HEK293T (cell line): ENCODE measurements at regions not wholly inside any gene's neighbourhood (a gene's known extent, or its start where the extent isn't known, plus 50 kb on each side); places are given as distances from the start of the nearest gene placed in this dataset.

ENCODE experiments used
- CTCF ChIA-PET: fragments of 350-600 bp; formaldehyde crosslinking; extraction: SDS; loops from one replicate; lab custom pipeline; 2021; ENCODE audit warnings: antibody characterized with exemption, inconsistent platforms; lab: Yijun Ruan, JAX
- POLR2A ChIA-PET: fragments of 350-600 bp; formaldehyde crosslinking; extraction: SDS; loops from one replicate; lab custom pipeline; 2020; ENCODE audit warnings: antibody characterized with exemption, inconsistent platforms; lab: Yijun Ruan, JAX
- DNase-seq: peaks from one replicate; pipeline ENCODE4 v3.0.0; 2012; ENCODE audit warnings: mixed read lengths; ENCODE audit errors: extremely low spot score
- ARNT ChIP-seq: fragments of 450-650 bp; IDR thresholded peaks from 2 replicates; pipeline ENCODE4 v1.6.1; 2017; ENCODE audit warnings: mild to moderate bottlenecking
- BHLHE40 ChIP-seq: fragments of 450-650 bp; IDR thresholded peaks from 2 replicates; pipeline ENCODE4 v1.6.1; 2016; ENCODE audit warnings: mild to moderate bottlenecking, moderate library complexity, borderline replicate concordance
- CTBP1 ChIP-seq: fragments of 450-650 bp; IDR thresholded peaks from 2 replicates; pipeline ENCODE4 v1.6.1; 2016; ENCODE audit warnings: borderline replicate concordance
- ELF4 ChIP-seq: fragments of 450-650 bp; IDR thresholded peaks from 2 replicates; pipeline ENCODE4 v1.6.1; 2017; ENCODE audit warnings: antibody characterized with exemption
- FOXA1 ChIP-seq: fragments of 450-650 bp; IDR thresholded peaks from 2 replicates; pipeline ENCODE4 v1.6.1; 2016; ENCODE audit warnings: mild to moderate bottlenecking
- FOXK2 ChIP-seq: fragments of 450-650 bp; IDR thresholded peaks from 2 replicates; pipeline ENCODE4 v1.6.1; 2016; ENCODE audit warnings: mild to moderate bottlenecking
- FOXM1 ChIP-seq: fragments of 450-650 bp; IDR thresholded peaks from 2 replicates; pipeline ENCODE4 v1.6.1; 2017; ENCODE audit warnings: mild to moderate bottlenecking, borderline replicate concordance
- HDGF ChIP-seq: fragments of 450-650 bp; IDR thresholded peaks from 2 replicates; pipeline ENCODE4 v1.6.1; 2017; ENCODE audit warnings: antibody characterized with exemption, borderline replicate concordance
- L3MBTL2 ChIP-seq: fragments of 450-650 bp; conservative IDR thresholded peaks from 2 replicates; pipeline ENCODE4 v1.6.1; 2016; ENCODE audit warnings: mild to moderate bottlenecking
- LEF1 ChIP-seq: fragments of 450-650 bp; IDR thresholded peaks from 2 replicates; pipeline ENCODE4 v1.6.1; 2017; ENCODE audit warnings: mild to moderate bottlenecking, borderline replicate concordance
- NFRKB ChIP-seq: fragments of 450-650 bp; IDR thresholded peaks from 2 replicates; pipeline ENCODE4 v1.6.1; 2016; ENCODE audit warnings: mild to moderate bottlenecking, moderate library complexity
- SP1 ChIP-seq: fragments of 450-650 bp; IDR thresholded peaks from 2 replicates; pipeline ENCODE4 v1.6.1; 2017
- SUZ12 ChIP-seq: fragments of 450-650 bp; IDR thresholded peaks from 2 replicates; pipeline ENCODE4 v1.6.1; 2016; ENCODE audit warnings: mild to moderate bottlenecking
- TARDBP ChIP-seq: fragments of 450-650 bp; IDR thresholded peaks from 2 replicates; pipeline ENCODE4 v1.6.1; 2016
- ZNF384 ChIP-seq: fragments of 450-650 bp; IDR thresholded peaks from 2 replicates; pipeline ENCODE4 v1.6.1; 2016
- TF ChIP-seq, protein P1 (sequence below): fragments of 450-650 bp; IDR thresholded peaks from 2 replicates; pipeline ENCODE4 v1.6.1; 2016

- ChIA-PET CTCF (no interaction called here), POLR2A (no interaction called here)
- no peak for DNase-seq
- TF ChIP-seq CTBP1: no peak
- no peak for TF ChIP-seq ZNF384
- no peak for TF ChIP-seq NFRKB
- TF ChIP-seq L3MBTL2: no peak
- TF ChIP-seq SP1: no peak
- TF ChIP-seq BHLHE40: no peak
- no peak for TF ChIP-seq SUZ12
- TF ChIP-seq ARNT: no peak
- TF ChIP-seq, protein P1, sequence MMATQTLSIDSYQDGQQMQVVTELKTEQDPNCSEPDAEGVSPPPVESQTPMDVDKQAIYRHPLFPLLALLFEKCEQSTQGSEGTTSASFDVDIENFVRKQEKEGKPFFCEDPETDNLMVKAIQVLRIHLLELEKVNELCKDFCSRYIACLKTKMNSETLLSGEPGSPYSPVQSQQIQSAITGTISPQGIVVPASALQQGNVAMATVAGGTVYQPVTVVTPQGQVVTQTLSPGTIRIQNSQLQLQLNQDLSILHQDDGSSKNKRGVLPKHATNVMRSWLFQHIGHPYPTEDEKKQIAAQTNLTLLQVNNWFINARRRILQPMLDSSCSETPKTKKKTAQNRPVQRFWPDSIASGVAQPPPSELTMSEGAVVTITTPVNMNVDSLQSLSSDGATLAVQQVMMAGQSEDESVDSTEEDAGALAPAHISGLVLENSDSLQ: no peak
- TF ChIP-seq HDGF: no peak
- no peak for TF ChIP-seq LEF1
- TF ChIP-seq FOXA1: no peak
- TF ChIP-seq FOXM1: no peak
- no peak for TF ChIP-seq TARDBP
- no peak for TF ChIP-seq FOXK2
- TF ChIP-seq ELF4: no peak
Observed at GRCh38 chr10:64363687-64364086, 842.5 kb downstream of the REEP3 start.

DNA sequence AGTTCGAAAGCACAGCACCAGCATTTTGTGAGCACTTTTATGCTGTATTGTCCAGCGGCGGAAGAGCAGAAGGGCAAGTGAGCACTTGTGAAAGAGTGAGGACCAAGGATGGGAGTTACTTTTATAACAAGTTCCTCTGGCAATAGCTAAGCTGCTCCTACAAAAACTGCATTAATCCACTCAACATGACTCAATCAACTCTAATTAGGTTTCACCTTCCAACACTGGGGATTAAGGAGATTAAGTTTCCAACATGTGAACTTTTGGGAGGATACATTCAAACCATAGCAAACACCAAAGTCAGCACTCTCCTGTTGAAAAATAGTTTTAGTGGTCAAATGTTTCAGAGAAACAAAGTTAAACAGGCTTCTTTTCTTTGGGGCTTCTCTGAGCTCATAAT, 844.5 kb downstream of the REEP3 start:
- TF ChIP-seq NFRKB (no peak), FOXA1 (no peak), CTBP1 (no peak), LEF1 (no peak), ZNF384 (no peak), FOXK2 (no peak), ARNT (no peak), SP1 (no peak), ELF4 (no peak), SUZ12 (no peak), TARDBP (no peak), BHLHE40 (no peak), FOXM1 (no peak), L3MBTL2 (no peak), HDGF (no peak)
- TF ChIP-seq, protein P1: no peak
- DNase-seq: no peak
- POLR2A ChIA-PET: no interaction called here
- CTCF ChIA-PET: no interaction called here

GRCh38 chr10:64368298-64368697, 847.1 kb downstream of the REEP3 start:
- no peak for DNase-seq
- TF ChIP-seq SUZ12: no peak
- no peak for TF ChIP-seq FOXM1
- TF ChIP-seq, protein P1: no peak
- no peak for TF ChIP-seq FOXA1
- TF ChIP-seq FOXK2: no peak
- no peak for TF ChIP-seq HDGF
- no peak for TF ChIP-seq NFRKB
- no peak for TF ChIP-seq CTBP1
- no peak for TF ChIP-seq ELF4
- TF ChIP-seq TARDBP: no peak
- no peak for TF ChIP-seq L3MBTL2
- TF ChIP-seq BHLHE40: no peak
- no peak for TF ChIP-seq ZNF384
- TF ChIP-seq ARNT: no peak
- no peak for TF ChIP-seq LEF1
- no peak for TF ChIP-seq SP1
- ChIA-PET CTCF (no interaction called here), POLR2A (no interaction called here)

GRCh38 chr10:64369885-64370773, 848.9 kb downstream of the REEP3 start:
- DNase-seq: no peak
- POLR2A ChIA-PET: no interaction called here
- TF ChIP-seq ZNF384 (no peak), ARNT (no peak), BHLHE40 (no peak), ELF4 (no peak), NFRKB (no peak), TARDBP (no peak), CTBP1 (no peak), SUZ12 (no peak), SP1 (no peak)
- TF ChIP-seq, protein P1: no peak
- CTCF ChIA-PET: no interaction called here

DNA sequence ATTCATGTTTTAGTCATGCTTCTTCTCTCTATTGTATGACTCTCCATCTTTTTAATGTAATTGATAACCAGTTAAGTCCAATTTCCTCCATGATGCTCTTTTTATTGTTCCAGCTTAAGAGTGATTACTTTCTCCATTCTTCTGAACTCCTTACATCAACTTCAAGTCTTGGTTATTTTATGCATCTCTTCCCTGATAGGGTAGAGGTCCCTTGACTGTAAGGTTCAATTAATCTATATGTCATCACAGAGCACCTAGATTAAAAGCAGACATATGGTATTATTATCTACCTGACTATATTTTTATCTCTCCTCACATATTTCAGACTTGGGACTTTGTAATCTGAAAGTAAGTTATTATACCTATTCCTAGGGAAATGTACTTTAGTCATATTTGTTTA, 853.1 kb downstream of the REEP3 start:
- POLR2A ChIA-PET: no interaction called here
- TF ChIP-seq NFRKB: no peak
- no peak for TF ChIP-seq SP1
- no peak for TF ChIP-seq CTBP1
- TF ChIP-seq FOXK2: no peak
- no peak for TF ChIP-seq ARNT
- TF ChIP-seq ZNF384: no peak
- no peak for TF ChIP-seq FOXA1
- TF ChIP-seq L3MBTL2: no peak

More for the DNA sequence above, 853.1 kb downstream of the REEP3 start:
- CTCF ChIA-PET: no interaction called here
- no peak for DNase-seq
